ENCODE measurements at regions not wholly inside any gene's neighbourhood (a gene's known extent, or its start where the extent isn't known, plus 50 kb on each side); places are given as distances from the start of the nearest gene placed in this dataset.

- Histone ChIP-seq H3K4me3 (ENCODE audit: low read depth, low read length) (no peak overlapping the region), H3K27me3 (ENCODE audit: control insufficient read depth, insufficient read depth, low read length) (no peaks in the 10 kb centered on the region), H3K36me3 (ENCODE audit: control insufficient read depth, insufficient read depth, low read length) (no peaks in the 10 kb centered on the region)
- CTCF ChIA-PET: no interaction called here
- TF ChIP-seq, protein P1, sequence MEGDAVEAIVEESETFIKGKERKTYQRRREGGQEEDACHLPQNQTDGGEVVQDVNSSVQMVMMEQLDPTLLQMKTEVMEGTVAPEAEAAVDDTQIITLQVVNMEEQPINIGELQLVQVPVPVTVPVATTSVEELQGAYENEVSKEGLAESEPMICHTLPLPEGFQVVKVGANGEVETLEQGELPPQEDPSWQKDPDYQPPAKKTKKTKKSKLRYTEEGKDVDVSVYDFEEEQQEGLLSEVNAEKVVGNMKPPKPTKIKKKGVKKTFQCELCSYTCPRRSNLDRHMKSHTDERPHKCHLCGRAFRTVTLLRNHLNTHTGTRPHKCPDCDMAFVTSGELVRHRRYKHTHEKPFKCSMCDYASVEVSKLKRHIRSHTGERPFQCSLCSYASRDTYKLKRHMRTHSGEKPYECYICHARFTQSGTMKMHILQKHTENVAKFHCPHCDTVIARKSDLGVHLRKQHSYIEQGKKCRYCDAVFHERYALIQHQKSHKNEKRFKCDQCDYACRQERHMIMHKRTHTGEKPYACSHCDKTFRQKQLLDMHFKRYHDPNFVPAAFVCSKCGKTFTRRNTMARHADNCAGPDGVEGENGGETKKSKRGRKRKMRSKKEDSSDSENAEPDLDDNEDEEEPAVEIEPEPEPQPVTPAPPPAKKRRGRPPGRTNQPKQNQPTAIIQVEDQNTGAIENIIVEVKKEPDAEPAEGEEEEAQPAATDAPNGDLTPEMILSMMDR (IDR thresholded peaks at IDR 0.05; ENCODE audit: insufficient read depth, low read depth, low read length): no peak
- POLR2A ChIA-PET: no interaction called here
- DNase-seq (ENCODE audit: low read depth): no peak
Measured at GRCh38 chr19:31511696-31512095, 162.5 kb upstream of the TSHZ3 start.

DNA sequence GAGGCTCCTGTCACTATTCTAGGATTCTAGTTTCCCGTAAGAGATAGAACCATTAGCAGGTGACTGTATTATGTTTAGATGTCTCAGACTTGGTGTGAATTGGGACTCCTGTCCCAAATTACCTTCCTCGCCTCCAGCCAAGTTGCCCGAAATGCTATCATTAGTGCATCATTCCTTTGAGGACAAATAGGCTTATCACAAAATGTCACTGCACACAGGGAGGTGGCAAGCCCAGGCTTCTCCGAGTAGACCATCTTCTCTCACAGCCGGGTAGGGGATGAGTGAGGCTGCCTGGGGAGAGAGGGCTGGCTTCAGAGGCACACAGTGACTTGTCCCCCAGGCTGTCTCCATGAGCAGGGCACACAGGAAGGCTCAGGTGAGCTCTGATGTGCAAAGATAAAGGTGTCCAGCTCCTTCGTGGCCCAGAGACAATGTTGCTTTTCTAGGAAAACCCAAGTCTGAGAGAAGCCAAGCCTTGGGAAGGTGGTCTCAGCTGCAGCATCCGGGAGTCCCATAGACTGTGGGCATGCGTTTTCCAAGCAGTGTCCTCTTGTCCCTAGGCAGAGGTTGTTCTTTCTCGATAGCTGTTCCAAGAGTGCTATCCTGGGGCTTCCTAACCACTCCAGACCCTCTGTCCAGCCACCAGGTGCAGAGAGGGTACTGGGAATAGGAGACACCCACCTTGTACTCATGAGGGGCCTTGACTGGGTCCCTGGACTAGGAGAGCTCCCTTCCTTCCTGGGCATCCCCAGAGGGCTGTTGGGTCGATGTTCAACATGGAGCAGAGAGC is 163.1 kb upstream of the TSHZ3 start:
- TF ChIP-seq, protein P1 (IDR thresholded peaks at IDR 0.05; ENCODE audit: insufficient read depth, low read depth, low read length): no peak
- Histone ChIP-seq H3K27me3 (ENCODE audit: control insufficient read depth, insufficient read depth, low read length) (no peaks in the 10 kb centered on the region), H3K36me3 (ENCODE audit: control insufficient read depth, insufficient read depth, low read length) (no peaks in the 10 kb centered on the region), H3K4me3 (ENCODE audit: low read depth, low read length) (no peak overlapping the region)
- POLR2A ChIA-PET: no interaction called here
- DNase-seq (ENCODE audit: low read depth): no peak
- CTCF ChIA-PET: interaction anchor here (1.0 kb wide), 1 partner anchor 11 kb away, joined by 3 read pairs; no protein-coding TSS in a partner anchor

DNA sequence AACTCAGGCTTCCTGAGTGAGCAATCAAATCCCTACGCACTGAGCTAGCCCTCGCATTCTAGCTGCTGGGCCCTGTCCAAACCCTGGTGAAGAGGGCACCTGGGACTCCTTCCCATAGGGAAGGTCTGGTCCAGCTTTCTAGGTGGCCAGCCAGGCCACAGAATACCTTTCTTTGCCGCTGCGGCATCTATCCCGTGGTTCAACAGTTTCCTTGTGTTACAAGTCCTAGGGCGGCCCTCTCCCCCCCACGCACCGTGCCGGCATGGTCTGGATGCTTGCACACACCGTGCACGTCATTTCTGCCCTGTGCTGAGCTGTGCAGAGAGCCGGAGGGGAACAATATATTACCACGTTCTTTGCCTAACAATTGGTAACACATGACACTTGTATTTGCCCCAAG is 164.6 kb upstream of the TSHZ3 start:
- DNase-seq (ENCODE audit: low read depth): no peak
- CTCF ChIA-PET: interaction anchor here (1.0 kb wide), 1 partner anchor 13 kb away, joined by 3 read pairs; no protein-coding TSS in a partner anchor
- Histone ChIP-seq H3K36me3 (ENCODE audit: control insufficient read depth, insufficient read depth, low read length) (no peaks in the 10 kb centered on the region), H3K4me3 (ENCODE audit: low read depth, low read length) (no peak overlapping the region), H3K27me3 (ENCODE audit: control insufficient read depth, insufficient read depth, low read length) (no peaks in the 10 kb centered on the region)
- TF ChIP-seq, protein P1 (IDR thresholded peaks at IDR 0.05; ENCODE audit: insufficient read depth, low read depth, low read length): no peak
- POLR2A ChIA-PET: no interaction called here

DNA sequence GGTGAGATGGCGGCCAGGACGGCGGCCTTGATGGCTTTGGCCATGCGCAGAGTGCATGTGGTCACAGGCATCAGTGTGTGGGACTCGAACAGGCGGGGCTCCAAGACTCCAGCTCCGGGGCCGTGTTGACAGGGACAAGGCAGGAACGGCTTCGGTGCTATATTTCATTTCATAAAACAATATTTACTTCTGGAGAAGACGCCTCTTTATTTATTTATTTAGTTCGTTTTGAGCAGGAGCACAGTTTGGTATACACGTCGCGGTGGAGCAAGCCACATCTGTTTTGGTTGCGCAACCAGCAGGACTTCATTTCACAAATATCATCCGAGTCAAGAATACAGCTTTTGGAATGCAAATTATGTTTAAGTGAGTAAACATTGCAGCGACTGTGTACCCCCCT is 166.7 kb upstream of the TSHZ3 start:
- ChIA-PET POLR2A (no interaction called here), CTCF (interaction anchor here (1.1 kb wide), 1 partner anchor 33 kb away, joined by 3 read pairs; no protein-coding TSS in a partner anchor)
- Histone ChIP-seq H3K27me3 (ENCODE audit: control insufficient read depth, insufficient read depth, low read length) (no peaks in the 10 kb centered on the region), H3K4me3 (ENCODE audit: low read depth, low read length) (no peak overlapping the region), H3K36me3 (ENCODE audit: control insufficient read depth, insufficient read depth, low read length) (no peaks in the 10 kb centered on the region)
- TF ChIP-seq, protein P1 (IDR thresholded peaks at IDR 0.05; ENCODE audit: insufficient read depth, low read depth, low read length): no peak
- DNase-seq (ENCODE audit: low read depth): no peak

DNA sequence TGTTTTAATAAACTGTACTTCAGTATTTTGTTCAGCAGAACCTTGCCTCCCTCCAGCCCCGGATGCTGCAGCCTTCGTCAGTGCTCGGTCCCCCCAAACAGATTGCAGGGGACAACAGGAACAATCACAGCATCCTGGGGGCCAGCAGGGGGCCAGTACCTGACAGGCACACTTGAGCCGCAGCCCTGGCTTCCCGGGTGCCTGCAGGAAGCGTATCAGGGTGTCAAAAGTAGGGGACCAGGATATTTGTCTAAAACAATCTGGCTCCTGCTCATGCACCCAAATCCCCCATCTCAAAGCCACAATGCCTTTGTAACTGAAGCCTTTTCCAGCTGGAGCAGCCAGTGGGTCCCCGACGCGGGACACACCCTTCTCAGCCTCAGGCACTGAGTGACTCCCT is 167.5 kb upstream of the TSHZ3 start:
- DNase-seq (ENCODE audit: low read depth): no peak
- Histone ChIP-seq H3K27me3 (ENCODE audit: control insufficient read depth, insufficient read depth, low read length) (no peaks in the 10 kb centered on the region), H3K4me3 (ENCODE audit: low read depth, low read length) (no peak overlapping the region), H3K36me3 (ENCODE audit: control insufficient read depth, insufficient read depth, low read length) (no peaks in the 10 kb centered on the region)
- CTCF ChIA-PET: interaction anchor here (1.1 kb wide), 1 partner anchor 32 kb away, joined by 3 read pairs; no protein-coding TSS in a partner anchor
- TF ChIP-seq, protein P1 (IDR thresholded peaks at IDR 0.05; ENCODE audit: insufficient read depth, low read depth, low read length): no peak
- POLR2A ChIA-PET: no interaction called here

All from BJ (cell line).